ENCODE measurements at regions not wholly inside any gene's neighbourhood (a gene's known extent, or its start where the extent isn't known, plus 50 kb on each side); places are given as distances from the start of the nearest gene placed in this dataset.

- TF ChIP-seq ZNF8 (CRISPR knock-in tag; IDR thresholded peaks at IDR 0.05) (no peak), ZNF70 (CRISPR knock-in tag; IDR thresholded peaks at IDR 0.05) (no peak), CSDC2 (CRISPR knock-in tag; IDR thresholded peaks at IDR 0.05) (no peak), PATZ1 (CRISPR knock-in tag; IDR thresholded peaks at IDR 0.05; ENCODE audit: borderline replicate concordance) (no peak), BACH2 (CRISPR knock-in tag; IDR thresholded peaks at IDR 0.05; ENCODE audit: borderline replicate concordance) (no peak), ZNF565 (CRISPR knock-in tag; conservative IDR thresholded peaks at IDR 0.05; ENCODE audit: low read depth) (no peak), ZFP3 (CRISPR knock-in tag; IDR thresholded peaks at IDR 0.05) (no peak)
These were observed 206.8 kb upstream of the ARHGAP24 start for GRCh38 chr4:85268188-85268587.
